SW480 (cell line): ENCODE measurements at regions not wholly inside any gene's neighbourhood (a gene's known extent, or its start where the extent isn't known, plus 50 kb on each side); places are given as distances from the start of the nearest gene placed in this dataset.

Source experiments
- DNase-seq: peaks from one replicate; pipeline ENCODE4 v3.0.0-alpha.2; 2016; ENCODE audit warnings: low spot score

- DNase-seq, result no peak
Observed at GRCh38 chr10:78859769-78860168, 209.0 kb upstream of the ZMIZ1 start.

DNA sequence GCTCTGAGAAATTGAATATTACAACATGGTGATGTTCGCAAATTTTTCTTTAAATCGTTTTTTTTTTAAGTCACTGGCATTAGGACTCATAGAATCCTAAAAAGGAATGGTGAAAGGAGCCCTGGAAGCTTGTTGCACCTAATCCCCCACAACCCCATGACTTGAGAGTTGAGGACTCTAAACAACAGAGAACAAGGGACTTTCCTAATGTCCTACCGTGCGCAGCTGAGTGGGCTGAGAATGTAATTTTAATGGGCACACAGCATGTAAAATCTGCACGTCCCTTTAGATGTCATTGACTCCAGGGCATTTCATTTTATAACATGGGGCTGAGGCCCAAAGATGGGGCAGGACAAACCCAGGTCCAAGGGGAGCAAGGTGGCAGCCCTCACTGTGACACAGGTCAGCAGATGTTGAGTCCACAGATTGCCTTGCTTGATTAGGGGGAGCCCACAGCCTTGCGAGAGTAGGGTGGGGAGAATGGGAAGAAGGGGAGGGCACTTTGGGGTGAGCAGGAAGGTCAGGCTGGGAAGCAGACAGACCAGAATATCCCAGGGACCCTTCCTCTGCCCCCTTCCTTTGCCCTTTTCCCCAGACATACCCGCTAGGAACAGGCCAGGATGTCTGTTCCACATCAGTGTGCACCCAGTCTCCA is 208.4 kb upstream of the ZMIZ1 start:
- DNase-seq, result no peak

DNA sequence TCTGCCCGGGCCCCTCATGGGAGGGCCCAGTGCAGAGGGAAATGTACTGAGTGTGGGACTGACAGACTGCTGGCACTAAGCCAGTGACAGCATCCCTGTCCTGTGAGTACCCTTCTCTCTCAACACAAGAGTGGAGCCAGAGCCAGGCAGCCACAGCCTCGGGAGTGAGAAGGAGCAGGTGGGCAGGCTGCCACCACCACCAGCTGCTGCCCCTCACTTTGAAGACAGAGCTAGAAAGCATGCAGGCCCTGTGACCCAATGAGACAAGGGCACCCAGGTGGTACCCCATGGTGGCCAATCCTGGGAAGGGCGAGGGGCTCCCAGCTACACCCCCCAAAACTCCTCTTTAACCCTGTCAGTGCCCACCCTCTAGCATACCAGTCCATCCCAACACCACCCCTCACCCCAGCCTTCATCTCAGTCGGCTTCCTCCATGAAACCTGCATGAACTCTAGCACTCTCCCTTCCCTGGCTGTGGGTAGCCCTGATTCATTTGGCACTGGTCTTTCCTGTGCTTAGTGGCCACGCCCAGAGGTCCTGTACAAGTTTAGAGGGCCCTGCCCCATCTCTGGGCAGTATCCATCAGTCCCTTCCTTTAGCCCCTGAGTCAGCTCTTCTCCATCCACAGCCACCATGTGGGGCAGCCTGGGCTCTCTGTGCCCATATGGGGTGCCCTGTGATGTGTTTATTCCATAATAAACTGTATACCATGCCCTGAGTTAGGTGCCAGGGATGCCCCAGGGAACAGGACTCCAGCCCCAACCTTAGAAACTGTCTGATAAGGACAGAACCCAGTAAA is 207.0 kb upstream of the ZMIZ1 start:
- no peak for DNase-seq

DNA sequence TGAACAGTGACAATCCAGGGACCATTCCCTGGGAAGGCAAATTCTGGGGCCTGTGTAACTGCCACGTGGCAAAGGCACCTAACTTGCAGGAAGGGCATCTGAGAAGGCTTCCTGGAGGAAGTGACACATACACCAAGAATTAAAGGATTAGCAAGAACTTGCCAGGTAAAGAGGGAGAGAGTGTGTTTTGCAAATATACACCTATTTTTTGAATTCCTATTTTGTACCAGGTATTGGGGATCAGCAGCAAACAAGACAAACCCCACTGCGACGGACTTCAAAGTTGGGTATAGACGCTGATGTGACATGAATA is 206.5 kb upstream of the ZMIZ1 start:
- DNase-seq, result no peak

- DNase-seq, result no peak
Observed at GRCh38 chr10:78863140-78863905, 205.4 kb upstream of the ZMIZ1 start.

DNA sequence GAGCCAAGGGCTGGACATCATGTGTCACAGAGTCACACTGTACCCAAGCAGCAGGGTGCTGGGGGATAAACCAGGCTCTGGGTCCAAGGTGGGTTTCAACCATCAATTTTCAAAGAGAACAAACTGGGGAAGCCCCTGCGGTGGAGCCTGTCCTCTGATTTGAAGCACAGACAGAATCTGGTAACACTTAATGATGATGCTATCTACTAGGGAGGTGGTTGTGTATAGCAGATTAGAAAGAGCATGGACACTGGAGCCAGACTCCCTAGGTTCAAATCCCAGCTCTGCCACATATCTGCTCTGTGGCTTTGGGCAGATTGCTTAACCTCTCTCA is 204.9 kb upstream of the ZMIZ1 start:
- no peak for DNase-seq

GRCh38 chr10:78864761-78865537 is 203.8 kb upstream of the ZMIZ1 start:
- no peak for DNase-seq

- no peak for DNase-seq
Observed at GRCh38 chr10:78865538-78865875, 203.3 kb upstream of the ZMIZ1 start.

- no peak for DNase-seq
Observed at GRCh38 chr10:78865931-78866717, 202.6 kb upstream of the ZMIZ1 start.

DNA sequence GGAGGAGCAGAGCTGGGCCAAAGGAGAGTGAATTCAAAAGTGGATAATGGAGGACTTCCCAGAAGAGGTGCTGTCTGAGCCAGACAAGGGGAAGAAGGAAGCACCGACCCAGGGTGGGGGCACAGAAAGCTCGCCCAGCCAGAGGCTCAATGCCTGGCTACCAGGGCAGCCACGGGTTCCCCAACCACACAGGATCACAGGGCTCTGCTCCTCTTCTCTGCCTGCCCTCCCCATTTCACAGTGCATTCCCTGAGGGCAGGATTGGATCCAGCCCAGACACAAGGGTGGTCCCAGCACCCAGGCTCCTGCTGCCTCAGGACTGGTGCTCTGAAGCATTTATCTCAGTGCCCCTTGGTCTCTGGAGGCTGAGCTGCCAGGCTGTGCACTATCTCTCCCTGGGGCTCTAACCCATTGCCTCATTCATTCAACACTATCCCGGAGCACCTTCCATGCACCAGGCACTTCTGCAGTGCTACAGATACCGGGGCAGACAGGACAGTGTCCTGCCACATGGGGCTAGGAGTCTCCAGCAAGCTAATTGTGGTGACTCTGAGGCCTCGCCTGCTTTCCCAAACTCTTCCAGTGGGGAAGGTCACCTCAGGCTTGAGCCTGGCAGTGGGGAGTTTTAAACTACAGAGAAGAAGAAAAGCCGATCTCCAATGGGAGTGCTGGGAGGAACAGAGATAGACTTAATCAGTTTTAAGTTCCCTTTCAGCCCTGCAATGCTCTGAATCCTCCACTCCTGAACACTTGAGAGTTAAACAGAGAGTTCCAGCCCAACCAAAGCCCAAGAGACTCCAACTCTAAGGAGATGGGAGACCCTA is 201.8 kb upstream of the ZMIZ1 start:
- no peak for DNase-seq

DNA sequence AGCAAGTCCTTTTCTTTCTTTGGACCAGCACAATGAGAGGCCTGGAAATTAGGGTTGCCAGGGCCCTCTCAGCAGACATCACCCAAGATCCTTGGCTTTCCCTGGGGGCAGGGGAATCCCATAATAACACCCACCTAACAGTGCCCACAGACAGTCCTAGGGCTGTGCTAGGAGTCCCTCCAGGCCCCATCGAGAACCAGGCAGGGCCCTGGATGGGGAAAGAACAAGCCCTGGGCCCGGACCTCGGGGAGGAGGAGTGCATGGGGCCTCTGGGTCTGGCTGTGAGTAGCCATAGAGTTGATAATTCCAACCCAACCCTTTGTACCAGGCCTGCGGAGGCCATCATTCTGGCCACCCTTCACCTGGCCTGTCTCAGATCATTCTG is 201.2 kb upstream of the ZMIZ1 start:
- DNase-seq, result no peak

- DNase-seq, result no peak
Observed at GRCh38 chr10:78868048-78868447, 200.7 kb upstream of the ZMIZ1 start.

- DNase-seq, result no peak
Observed at GRCh38 chr10:78868456-78868855, 200.3 kb upstream of the ZMIZ1 start.

DNA sequence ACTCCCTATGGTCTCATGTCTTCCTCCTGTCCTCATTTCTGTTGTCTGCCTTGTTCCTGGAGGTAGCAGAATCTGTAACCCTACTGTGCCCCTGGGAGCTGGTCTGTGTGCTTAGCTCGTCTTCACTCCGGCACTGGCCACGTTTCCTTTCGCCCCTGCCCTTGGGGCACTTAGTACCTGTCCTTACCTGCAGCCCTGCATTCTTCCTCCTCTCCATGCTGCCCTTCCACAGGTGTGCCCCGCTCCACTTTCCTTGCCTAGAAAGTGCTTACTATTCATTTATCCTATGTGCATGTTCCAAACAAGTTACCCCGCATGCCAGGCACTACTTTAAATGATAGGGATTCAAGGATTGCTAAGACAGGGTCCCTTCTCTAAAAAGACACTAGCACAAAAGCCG is 199.9 kb upstream of the ZMIZ1 start:
- no peak for DNase-seq

- no peak for DNase-seq
Observed at GRCh38 chr10:78869508-78870454, 199.0 kb upstream of the ZMIZ1 start.

GRCh38 chr10:78870458-78870857 is 198.3 kb upstream of the ZMIZ1 start:
- DNase-seq, result no peak

DNA sequence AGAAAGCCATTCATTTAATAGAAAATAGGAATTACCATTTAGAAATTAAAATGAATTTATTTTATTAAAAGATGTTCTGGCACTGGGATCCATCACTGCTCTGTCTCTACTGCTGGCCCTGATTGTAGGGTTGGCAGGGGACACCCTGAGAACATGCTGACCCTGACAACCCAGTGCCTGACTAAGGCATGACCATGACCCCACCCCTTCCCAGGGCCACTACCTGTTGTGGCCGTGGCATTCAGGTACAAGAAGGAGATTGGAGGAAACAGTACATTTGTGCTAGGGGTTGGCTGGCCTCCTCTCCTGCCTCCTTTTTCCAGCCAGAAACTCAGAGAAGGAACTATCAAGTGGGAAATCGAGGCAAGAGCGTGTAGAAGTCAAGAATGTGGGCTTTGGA is 197.0 kb upstream of the ZMIZ1 start:
- DNase-seq, result no peak

DNA sequence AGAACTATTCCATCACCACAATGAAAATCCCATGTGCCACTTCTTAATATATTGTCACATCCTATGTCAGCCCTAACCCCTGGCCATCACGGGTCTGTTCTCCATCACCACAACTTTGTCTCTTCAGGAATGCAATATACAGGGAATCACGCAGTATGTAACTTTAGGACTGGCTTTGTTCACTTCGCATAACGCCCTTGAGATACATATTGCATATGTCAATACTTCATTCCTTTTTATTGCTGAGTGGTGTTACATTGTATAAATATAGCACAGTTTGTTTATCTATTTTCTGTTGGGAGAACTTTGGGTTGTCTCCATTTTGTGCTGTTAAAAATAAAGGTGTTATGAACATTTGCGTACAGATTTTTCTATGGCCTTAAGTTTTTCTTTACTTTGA is 195.4 kb upstream of the ZMIZ1 start:
- DNase-seq, result no peak

DNA sequence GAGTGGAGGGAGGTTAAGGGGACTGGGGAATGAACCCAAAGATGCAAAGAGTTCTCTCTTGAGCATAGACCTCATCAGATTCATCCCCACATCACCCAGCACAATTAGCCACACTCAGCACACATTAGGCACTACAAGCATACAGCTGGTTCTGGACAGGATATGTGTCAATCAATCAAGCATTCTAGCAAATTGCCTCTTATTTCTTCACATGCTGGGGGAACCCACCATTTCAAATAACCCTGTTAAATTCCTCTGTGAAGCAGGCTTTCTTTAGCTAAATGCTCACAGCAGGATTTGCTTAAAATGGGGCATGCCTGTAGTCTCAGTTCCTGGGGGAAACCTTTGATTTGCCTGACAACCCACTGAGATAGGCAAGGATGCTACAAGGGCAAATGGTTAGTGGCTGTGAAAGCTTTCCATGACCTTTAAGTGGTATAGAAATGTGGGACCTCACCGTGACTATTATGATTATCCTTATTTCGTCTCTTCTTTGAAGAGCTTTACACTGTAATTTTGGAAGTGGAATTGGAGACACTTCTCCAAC is 193.4 kb upstream of the ZMIZ1 start:
- no peak for DNase-seq

DNA sequence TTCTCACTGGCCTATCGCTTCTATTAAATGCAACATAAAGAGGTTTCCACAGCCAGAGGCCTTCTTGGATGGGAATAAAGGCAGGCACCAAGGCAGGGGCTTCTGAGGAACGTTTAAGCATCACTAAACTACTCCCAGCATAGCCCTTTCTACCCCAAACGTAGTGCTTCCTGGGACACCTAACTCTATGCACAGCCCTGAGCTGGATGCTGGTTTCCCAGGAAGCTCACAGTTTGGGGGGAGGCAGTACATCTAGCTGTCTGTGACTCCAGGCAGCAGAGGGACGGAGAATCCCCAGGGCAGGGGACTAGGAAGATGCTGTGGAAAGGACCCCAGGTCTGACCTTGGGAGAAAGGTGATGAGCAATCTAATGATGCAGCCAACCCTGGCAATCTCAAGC is 192.8 kb upstream of the ZMIZ1 start:
- no peak for DNase-seq
